SK-N-SH (cell line): ENCODE measurements at regions not wholly inside any gene's neighbourhood (a gene's known extent, or its start where the extent isn't known, plus 50 kb on each side); places are given as distances from the start of the nearest gene placed in this dataset.

Experiments used
- CTCF ChIA-PET: fragments of 300-600, 350-600 bp; formaldehyde crosslinking; extraction: SDS; loops from one replicate; lab custom pipeline; 2021; lab: Yijun Ruan, JAX
- POLR2A ChIA-PET: fragments of 350-600 bp; sonication (Branson Sonifier 250); formaldehyde crosslinking; extraction: SDS; loops from one replicate; lab custom pipeline; 2020; ENCODE audit warnings: antibody characterized with exemption, inconsistent platforms; lab: Yijun Ruan, JAX
- DNase-seq: peaks from one replicate; pipeline ENCODE4 v3.0.0; 2012
- H2AFZ ChIP-seq: fragments of 200-600 bp; sonication (generic); 2 replicates; pipeline ENCODE4 v1.8.1; 2016; ENCODE audit warnings: antibody characterized with exemption, mild to moderate bottlenecking, low read depth
- H3F3A ChIP-seq: fragments of 200-600 bp; sonication (generic); replicated peaks from 2 replicates; pipeline ENCODE3; 2016; ENCODE audit warnings: antibody characterized with exemption, mild to moderate bottlenecking; ENCODE audit not compliant: insufficient read depth
- H3K27ac ChIP-seq, 2 experiments: fragments of 200-500 bp in 1 of 2; fragments of 200-600 bp in 1 of 2; sonication (Bioruptor generic) in 1 of 2; sonication (generic), shearing (Covaris generic) in 1 of 2; 2 replicates each; pipeline versions ENCODE4 v1.5.1 to v1.6.1; 2014 to 2016; ENCODE audit warnings: low read depth in 2 of 2, inconsistent platforms in 1 of 2, low read length in 1 of 2, mild to moderate bottlenecking in 1 of 2, mixed read lengths in 1 of 2
- H3K27me3 ChIP-seq: fragments of 200-600 bp; sonication (generic), shearing (Covaris generic); 2 replicates; pipeline ENCODE4 v1.6.1; 2016; ENCODE audit warnings: mixed run types; ENCODE audit not compliant: insufficient read depth
- H3K36me3 ChIP-seq, 2 experiments: fragments of 200-500 bp in 1 of 2; fragments of 200-600 bp in 1 of 2; sonication (Bioruptor generic) in 1 of 2; sonication (generic) in 1 of 2; replicated peaks in 1 of 2; 2 replicates each; pipeline versions ENCODE3 to v1.5.1; 2014 to 2016; ENCODE audit warnings: low read length in 1 of 2, mild to moderate bottlenecking in 1 of 2; ENCODE audit not compliant: insufficient read depth in 2 of 2, control insufficient read depth in 1 of 2
- H3K4me1 ChIP-seq, 2 experiments: fragments of 200-500 bp in 1 of 2; fragments of 200-600 bp in 1 of 2; sonication (Bioruptor generic) in 1 of 2; sonication (generic), shearing (Covaris generic) in 1 of 2; 2 replicates each; pipeline versions ENCODE4 v1.5.1 to v1.6.1; 2014 to 2016; ENCODE audit warnings: low read depth in 1 of 2, low read length in 1 of 2, mixed run types in 1 of 2; ENCODE audit not compliant: insufficient read depth in 2 of 2, control insufficient read depth in 1 of 2
- H3K4me2 ChIP-seq: fragments of 200-600 bp; sonication (generic), shearing (Covaris generic); 2 replicates; pipeline ENCODE4 v1.6.1; 2017; ENCODE audit warnings: mixed run types
- H3K4me3 ChIP-seq, 2 experiments: fragments of 200-500 bp in 1 of 2; fragments of 200-600 bp in 1 of 2; sonication (Bioruptor generic) in 1 of 2; sonication (generic), shearing (Covaris generic) in 1 of 2; 2 replicates each; pipeline versions ENCODE4 v1.5.1 to v1.8.1; 2014 to 2016; ENCODE audit warnings: low read depth in 2 of 2, inconsistent platforms in 1 of 2, low read length in 1 of 2, mild to moderate bottlenecking in 1 of 2, mixed read lengths in 1 of 2, moderate library complexity in 1 of 2
- H3K79me2 ChIP-seq: fragments of 200-600 bp; sonication (generic); 2 replicates; pipeline ENCODE4 v1.8.1; 2017; ENCODE audit warnings: mild to moderate bottlenecking; ENCODE audit not compliant: insufficient read depth
- H3K9ac ChIP-seq: fragments of 200-600 bp; sonication (generic); 2 replicates; pipeline ENCODE4 v1.6.1; 2017; ENCODE audit warnings: mixed run types
- H3K9me2 ChIP-seq: fragments of 200-600 bp; sonication (generic); 2 replicates; pipeline ENCODE4 v1.6.1; 2017; ENCODE audit warnings: mixed run types
- H3K9me3 ChIP-seq: fragments of 200-600 bp; sonication (generic); 2 replicates; pipeline ENCODE4 v1.6.1; 2017; ENCODE audit warnings: mixed run types, mild to moderate bottlenecking, moderate library complexity
- H4K20me1 ChIP-seq: fragments of 200-600 bp; sonication (generic); 2 replicates; pipeline ENCODE4 v1.6.1; 2017; ENCODE audit warnings: mild to moderate bottlenecking, mixed run types; ENCODE audit not compliant: insufficient read depth
- CHD2 ChIP-seq: fragments of 150-350 bp; IDR thresholded peaks from 2 replicates; pipeline ENCODE4 v1.6.1; 2018; ENCODE audit warnings: low read length; ENCODE audit not compliant: partially characterized antibody
- EP300 ChIP-seq, 2 experiments: IDR thresholded peaks; 2 replicates each; pipeline versions ENCODE4 v1.4.0 to v1.6.1; 2012; ENCODE audit warnings: borderline replicate concordance in 1 of 2, low read depth in 1 of 2, low read length in 1 of 2
- FOSL2 ChIP-seq: IDR thresholded peaks from 2 replicates; pipeline ENCODE4 v1.4.0; 2012; ENCODE audit warnings: low read depth, mild to moderate bottlenecking, moderate library complexity, borderline replicate concordance
- GABPA ChIP-seq: IDR thresholded peaks from 2 replicates; pipeline ENCODE4 v1.4.0; 2012; ENCODE audit warnings: low read depth, mild to moderate bottlenecking
- GATA2 ChIP-seq: sonication (generic); formaldehyde crosslinking; IDR thresholded peaks from 2 replicates; pipeline ENCODE4 v1.5.0; 2020; ENCODE audit warnings: mild to moderate bottlenecking, missing genetic modification reagents
- NRF1 ChIP-seq: IDR thresholded peaks from 2 replicates; pipeline ENCODE4 v1.6.1; 2012; ENCODE audit warnings: low read depth, mild to moderate bottlenecking, low read length
- RCOR1 ChIP-seq: fragments of 150-350 bp; IDR thresholded peaks from 2 replicates; pipeline ENCODE4 v1.6.1; 2017; ENCODE audit warnings: antibody characterized with exemption, low read length
- SMC3 ChIP-seq: IDR thresholded peaks from 2 replicates; pipeline ENCODE4 v1.6.1; 2012; ENCODE audit warnings: low read depth, low read length, improper control_type of control experiment
- TAF1 ChIP-seq: IDR thresholded peaks from 2 replicates; pipeline ENCODE4 v1.6.1; 2012; ENCODE audit warnings: low read depth, mild to moderate bottlenecking, low read length, moderate library complexity, borderline replicate concordance
- USF1 ChIP-seq: IDR thresholded peaks from 2 replicates; pipeline ENCODE4 v1.4.0; 2012; ENCODE audit warnings: low read depth, borderline replicate concordance
- USF2 ChIP-seq: fragments of 150-350 bp; IDR thresholded peaks from 2 replicates; pipeline ENCODE4 v1.6.1; 2017; ENCODE audit warnings: antibody characterized with exemption, low read length, low read depth, borderline replicate concordance
- WGBS: methylation state at CpG from one replicate; pipeline ENCODE4 v1.1.6; 2017; ENCODE audit warnings: low lambda C conversion rate; 5-methylcytosine and 5-hydroxymethylcytosine counted together
- TF ChIP-seq, protein P1 (sequence below): fragments of 150-350 bp; IDR thresholded peaks from 2 replicates; pipeline ENCODE4 v1.6.1; 2016; ENCODE audit warnings: mild to moderate bottlenecking, low read depth, low read length

- TF ChIP-seq SMC3 (no peak), GABPA (no peak), RCOR1 (no peak), TAF1 (no peak), EP300 (IDR thresholded peaks at IDR 0.05; ENCODE audit: borderline replicate concordance in 1 of 2, low read depth in 1 of 2, low read length in 1 of 2) (no peak), CHD2 (no peak)
- no peaks in the 10 kb centered on the region for H3K9me3 ChIP-seq
- CTCF ChIA-PET: interaction anchor here (1.0 kb wide), 1 partner anchor 1149 kb away, joined by 3 read pairs; no protein-coding TSS in a partner anchor
Measured at GRCh38 chr18:7329016-7329415, 98.1 kb downstream of the LRRC30 start.

GRCh38 chr18:7332452-7332851, 101.6 kb downstream of the LRRC30 start:
- WGBS: 65% methylated on average over 1 of the region's 1 CpG

More at GRCh38 chr18:7329016-7329415, 98.1 kb downstream of the LRRC30 start:
- Histone ChIP-seq H3K9ac (no peak overlapping the region), H4K20me1 (no peaks in the 10 kb centered on the region), H2AFZ (no peak overlapping the region), H3K36me3 (no peaks in the 10 kb centered on the region), H3K4me2 (no peak overlapping the region), H3F3A (no peaks in the 10 kb centered on the region), H3K4me3 (no peak overlapping the region), H3K27ac (no peak overlapping the region), H3K9me2 (no peaks in the 10 kb centered on the region), H3K79me2 (no peaks in the 10 kb centered on the region), H3K4me1 (no peaks in the 10 kb centered on the region; a peak in 1 of 4 replicates), H3K27me3 (no peaks in the 10 kb centered on the region)
- POLR2A ChIA-PET: no interaction called here
- 19% methylated on average over 3 of the region's 3 CpGs for WGBS
- DNase-seq: no peak

More at GRCh38 chr18:7332452-7332851, 101.6 kb downstream of the LRRC30 start:
- CTCF ChIA-PET: no interaction called here
- H3K27ac ChIP-seq: no peak overlapping the region
- no peak overlapping the region for H3K4me2 ChIP-seq
- no peak overlapping the region for H2AFZ ChIP-seq
- no peak for DNase-seq
- H3K9ac ChIP-seq: no peak overlapping the region
- TF ChIP-seq, protein P1, sequence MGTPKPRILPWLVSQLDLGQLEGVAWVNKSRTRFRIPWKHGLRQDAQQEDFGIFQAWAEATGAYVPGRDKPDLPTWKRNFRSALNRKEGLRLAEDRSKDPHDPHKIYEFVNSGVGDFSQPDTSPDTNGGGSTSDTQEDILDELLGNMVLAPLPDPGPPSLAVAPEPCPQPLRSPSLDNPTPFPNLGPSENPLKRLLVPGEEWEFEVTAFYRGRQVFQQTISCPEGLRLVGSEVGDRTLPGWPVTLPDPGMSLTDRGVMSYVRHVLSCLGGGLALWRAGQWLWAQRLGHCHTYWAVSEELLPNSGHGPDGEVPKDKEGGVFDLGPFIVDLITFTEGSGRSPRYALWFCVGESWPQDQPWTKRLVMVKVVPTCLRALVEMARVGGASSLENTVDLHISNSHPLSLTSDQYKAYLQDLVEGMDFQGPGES: no peak
- no peak for TF ChIP-seq FOSL2
- TF ChIP-seq RCOR1: no peak
- no peak for TF ChIP-seq USF2
- no peak for TF ChIP-seq NRF1
- no peak for TF ChIP-seq GABPA
- TF ChIP-seq USF1: no peak
- TF ChIP-seq GATA2: no peak
- H3F3A ChIP-seq: no peaks in the 10 kb centered on the region
- H3K27me3 ChIP-seq: no peaks in the 10 kb centered on the region
- H4K20me1 ChIP-seq: no peaks in the 10 kb centered on the region
- no peaks in the 10 kb centered on the region; a peak in 1 of 4 replicates for H3K4me1 ChIP-seq
- no peak overlapping the region for H3K4me3 ChIP-seq
- POLR2A ChIA-PET: no interaction called here
- H3K9me3 ChIP-seq: no peaks in the 10 kb centered on the region
- H3K9me2 ChIP-seq: no peaks in the 10 kb centered on the region
- no peaks in the 10 kb centered on the region for H3K79me2 ChIP-seq
- H3K36me3 ChIP-seq: no peaks in the 10 kb centered on the region
